Iris pigment epithelial cell (primary cell): ENCODE measurements at regions not wholly inside any gene's neighbourhood (a gene's known extent, or its start where the extent isn't known, plus 50 kb on each side); places are given as distances from the start of the nearest gene placed in this dataset.

ENCODE experiments used
- DNase-seq: peaks from one replicate; pipeline ENCODE4 v3.0.0-alpha.2; 2011; ENCODE audit warnings: low read depth

DNA sequence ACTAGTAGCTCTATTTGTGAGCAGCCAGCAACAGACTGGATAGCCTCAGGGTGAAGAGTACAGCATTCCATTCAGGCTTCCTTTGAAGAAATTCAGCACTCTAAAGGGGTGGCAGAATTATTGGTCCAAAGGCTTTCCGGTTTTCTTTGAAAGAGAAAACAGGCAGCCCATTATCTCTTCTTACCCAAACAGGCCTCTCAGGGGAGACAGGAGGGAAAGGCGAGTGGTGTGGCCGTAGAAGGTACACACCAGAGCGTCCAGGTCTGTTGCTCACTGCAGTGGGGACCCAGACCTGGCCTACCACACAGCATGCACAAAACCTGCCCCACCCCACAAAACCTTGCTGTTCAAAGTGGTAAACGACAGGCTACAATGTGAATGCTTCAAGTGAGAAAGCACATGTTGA is 83.3 kb downstream of the ZNF608 start:
- DNase-seq, result peak; percentile 27

DNA sequence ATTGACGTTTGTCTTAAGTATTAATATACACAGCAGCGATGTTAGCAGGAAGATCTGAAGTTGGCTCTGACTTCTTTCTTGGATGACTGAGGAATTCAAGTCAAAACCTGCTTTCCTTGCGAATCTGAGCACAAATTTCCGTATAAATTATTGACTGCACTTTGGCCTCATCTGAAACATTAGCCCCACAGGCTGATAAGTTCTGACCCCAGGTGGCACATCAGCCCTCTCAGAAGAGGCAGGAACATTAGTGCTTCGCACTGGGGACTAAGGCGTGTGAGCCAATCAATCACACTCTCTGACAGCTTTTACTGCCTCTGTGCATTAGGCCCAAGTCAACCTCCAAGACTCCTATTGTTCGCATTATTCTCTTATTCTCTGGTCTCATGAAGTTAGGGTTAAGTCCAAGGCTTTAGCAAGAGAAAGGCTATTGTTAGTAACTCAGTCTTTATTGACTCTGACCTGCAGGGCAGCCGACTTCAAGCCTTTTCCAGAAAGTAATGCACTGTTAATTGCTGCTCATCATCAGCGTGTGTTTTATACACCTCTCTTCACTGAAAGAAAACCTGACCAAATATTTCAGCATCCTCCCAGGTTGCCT is 84.2 kb downstream of the ZNF608 start:
- no peak for DNase-seq

DNA sequence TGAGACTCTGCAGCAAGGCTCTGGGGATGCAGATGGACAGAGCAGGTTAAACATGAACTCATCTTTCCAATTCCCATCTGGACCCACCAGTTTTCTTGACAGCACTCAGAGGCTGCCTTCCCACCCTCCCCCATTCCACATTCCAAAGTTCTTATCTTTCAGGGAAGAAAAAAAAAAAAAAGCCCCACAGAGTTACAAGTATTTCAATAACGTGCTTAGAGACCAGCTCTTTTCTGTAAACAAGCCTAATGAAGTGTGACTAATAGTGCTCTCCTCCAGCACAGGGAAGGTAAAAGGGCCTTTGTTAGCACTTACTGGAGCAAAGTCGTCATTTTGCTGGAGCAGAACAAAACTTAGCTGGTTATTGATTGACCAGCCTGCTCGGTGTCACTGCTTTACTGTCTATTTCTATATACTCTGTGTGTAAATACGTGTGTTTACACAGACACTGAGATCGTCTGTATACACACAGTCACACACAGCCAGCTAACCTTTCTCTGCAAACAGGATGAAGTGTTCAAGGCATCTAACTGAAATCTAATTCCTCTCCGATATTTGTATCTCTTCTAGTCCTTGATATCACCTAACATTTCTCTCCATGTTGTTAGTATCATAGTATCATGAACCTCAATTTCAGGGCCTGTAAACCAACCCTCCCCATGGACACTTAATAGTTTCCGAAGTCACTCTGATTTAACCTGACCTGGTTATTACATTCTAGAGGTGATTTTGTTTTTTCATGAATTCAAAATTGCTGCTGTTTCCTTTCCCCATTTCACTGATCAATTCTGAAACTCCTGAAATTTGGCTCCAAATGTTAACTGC is 84.9 kb downstream of the ZNF608 start:
- peak; percentile 89 for DNase-seq

DNA sequence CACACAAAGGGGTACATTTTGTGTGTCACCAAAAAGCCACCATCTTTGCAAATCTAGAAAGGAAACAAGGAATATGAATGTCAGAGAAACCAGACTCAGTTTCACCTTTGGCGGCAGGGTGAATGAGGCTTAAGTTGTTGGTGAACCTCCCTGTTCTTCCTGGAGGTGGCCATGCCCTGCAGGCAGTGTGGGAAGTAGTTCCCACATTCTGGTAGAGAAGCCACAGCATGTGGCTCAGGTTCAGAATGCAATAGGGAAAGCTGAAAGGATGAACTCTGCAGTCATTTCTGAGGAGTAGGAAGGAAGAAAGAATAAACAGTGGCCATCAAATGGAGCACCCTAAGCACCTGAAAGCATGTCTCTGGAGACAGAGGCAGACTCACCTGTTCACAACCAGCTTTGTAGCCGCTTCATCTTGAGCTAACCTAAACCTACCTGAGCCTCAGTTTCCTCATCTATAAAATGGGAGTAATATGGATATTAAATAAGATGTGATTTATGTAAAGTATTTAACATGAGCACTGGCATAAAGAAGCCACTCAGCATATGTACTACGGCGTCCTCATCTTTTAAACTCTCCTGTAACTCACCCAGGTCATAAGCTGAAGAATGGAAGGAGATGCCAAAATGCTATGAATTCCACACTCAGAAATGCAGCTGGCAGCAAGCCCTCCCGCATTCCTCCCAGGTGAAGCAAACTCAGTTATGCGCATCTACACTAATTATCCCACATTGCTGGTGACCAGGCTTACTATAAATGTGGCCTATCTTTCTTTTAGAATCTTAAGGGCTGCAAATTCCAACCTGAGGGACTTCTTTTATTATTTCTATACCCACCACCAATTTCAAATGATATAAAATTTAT is 86.0 kb downstream of the ZNF608 start:
- peak; percentile 86 for DNase-seq

DNA sequence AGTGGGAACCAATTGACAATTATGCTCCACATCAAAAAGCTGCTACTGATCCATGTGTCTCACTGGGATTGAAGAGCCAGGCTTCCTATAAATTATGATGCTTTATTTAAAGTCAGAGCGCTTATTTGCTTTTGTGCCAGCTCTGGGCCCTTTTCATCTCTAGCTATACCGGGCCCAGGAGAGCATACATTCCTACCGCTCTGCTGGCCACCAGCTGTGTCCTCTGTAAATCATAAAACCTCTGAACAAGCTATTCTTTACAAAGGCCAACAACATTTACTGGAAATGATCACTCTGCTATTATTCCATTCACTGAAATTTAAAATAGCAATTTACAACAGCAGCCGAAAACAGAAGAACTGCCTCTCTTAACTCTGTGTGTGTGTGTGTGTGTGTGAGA is 86.6 kb downstream of the ZNF608 start:
- no peak for DNase-seq

DNA sequence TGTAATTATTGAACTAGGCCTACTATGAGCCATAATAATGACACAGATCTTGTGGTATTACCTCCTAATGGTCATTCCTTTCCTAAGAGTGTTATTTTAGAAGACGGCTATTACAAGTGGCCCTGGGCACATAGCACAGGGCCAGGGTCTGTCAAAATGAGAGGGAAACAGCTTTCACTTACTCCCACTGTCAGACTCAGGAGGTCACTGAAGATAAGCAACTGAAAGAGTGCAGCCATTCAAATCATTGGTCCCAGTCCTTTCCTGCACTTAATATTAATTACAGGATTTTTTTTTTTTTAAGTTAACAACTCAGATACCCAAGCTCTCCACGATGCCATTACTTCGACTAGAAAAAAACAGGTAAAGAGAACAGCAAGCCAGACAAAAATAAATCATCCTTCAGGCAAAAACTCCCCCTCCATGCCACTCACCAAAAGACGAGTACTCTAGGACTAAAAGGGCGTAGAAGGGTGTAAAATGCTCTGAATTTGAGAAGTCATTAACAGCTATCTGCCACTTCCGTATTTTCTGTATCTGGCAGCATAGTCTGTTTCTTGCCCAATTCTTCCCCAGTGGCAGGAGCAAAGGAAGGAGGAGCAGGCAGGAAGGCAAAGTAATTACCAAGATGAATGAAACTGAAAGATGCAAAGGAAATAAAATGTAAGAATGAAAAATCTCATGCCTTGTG is 87.4 kb downstream of the ZNF608 start:
- DNase-seq, result no peak

DNA sequence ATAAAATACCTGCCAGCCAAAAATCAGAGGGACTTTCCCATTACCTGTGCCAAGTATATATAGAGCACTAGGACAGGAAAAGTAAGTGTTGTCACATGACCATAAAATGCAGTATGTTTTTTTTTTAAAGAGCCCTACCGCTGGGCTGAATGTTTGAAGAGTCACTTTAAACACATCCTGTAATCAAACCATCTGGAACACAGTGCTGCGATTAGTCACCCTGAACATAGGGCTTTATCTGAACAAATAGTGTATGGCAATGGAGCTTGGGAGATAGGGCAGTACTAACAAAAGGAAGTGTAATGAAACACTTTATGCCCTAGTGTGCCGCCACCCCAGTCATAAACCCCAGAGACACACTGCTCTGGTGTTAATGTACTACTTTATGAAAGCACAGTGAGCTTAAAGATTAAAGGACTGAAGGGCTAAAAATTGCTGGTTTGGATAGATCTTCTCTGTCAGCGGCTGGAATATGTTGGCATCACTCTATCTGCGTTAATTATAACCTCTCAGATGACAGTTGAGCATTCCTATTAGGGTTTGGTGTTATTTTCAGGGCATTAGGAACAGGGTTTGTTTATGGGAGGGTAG is 90.4 kb downstream of the ZNF608 start:
- DNase-seq, result peak; percentile 92

DNA sequence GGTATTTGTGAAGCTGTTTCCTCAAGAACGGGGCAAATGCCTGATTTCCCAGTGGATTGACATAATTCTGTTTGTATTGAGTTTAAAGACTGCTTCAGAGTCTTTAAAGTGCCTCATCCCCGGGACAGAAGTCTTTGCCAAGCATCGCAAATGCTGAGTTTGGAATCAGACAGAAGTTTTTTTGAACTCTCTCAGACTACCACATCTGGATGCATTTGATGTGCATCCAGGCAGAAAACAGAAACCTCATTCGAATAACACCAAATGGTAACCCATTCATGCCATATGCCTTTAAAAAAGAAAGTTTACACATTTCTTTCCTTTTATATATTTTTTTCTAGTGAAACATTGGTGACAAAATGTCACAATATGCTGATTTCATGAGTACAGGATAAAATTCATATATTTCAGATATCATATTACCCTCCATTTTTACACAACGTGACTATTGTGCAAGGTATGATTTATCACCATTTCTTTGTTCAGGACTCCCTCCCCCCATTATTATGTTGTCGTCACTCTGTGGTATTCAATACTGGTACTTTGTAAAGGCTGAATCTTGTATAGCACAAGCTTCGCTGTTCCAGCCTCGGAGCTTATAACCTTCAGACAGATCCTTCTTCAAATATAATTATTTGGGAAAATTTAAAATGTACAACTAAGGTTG is 91.1 kb downstream of the ZNF608 start:
- peak; percentile 77 for DNase-seq

DNA sequence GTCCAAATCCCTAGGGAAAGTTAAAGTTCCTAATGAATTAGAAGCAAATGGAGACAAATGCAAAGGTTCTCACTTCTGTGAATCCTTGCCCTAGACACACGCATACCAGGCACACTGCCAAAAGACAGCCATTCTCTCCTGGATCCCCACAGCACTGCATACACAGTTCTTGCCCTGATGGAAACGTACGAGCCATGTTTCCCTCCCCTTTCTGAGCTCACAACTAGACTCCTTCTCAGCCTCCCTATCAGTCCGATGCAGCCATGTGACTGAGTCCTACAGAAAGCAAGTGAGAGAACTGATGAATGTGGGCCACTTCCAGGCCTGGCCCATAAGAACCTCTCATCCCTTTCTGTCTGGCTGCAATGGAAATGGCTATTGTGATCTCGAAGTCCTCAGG is 92.0 kb downstream of the ZNF608 start:
- peak; percentile 35 for DNase-seq

DNA sequence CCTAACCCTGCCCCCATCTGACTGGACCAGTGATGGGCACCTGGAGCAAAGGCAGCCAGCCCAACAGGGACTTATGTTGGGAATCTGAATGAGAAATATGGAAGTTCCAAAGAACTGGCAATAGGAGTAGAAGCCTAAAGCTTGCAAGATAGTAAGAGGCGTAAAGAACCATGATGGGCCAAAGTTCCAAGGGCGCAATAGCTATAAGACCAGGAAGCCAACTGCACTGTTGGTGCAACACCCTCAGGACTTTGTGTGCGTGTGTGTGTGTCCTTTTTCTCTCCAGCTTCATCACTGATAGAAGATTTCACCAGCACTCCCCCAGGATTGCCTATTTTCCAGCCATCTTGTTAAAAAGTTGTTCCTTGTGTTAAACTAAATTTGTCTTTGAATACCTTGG is 92.8 kb downstream of the ZNF608 start:
- no peak for DNase-seq

DNA sequence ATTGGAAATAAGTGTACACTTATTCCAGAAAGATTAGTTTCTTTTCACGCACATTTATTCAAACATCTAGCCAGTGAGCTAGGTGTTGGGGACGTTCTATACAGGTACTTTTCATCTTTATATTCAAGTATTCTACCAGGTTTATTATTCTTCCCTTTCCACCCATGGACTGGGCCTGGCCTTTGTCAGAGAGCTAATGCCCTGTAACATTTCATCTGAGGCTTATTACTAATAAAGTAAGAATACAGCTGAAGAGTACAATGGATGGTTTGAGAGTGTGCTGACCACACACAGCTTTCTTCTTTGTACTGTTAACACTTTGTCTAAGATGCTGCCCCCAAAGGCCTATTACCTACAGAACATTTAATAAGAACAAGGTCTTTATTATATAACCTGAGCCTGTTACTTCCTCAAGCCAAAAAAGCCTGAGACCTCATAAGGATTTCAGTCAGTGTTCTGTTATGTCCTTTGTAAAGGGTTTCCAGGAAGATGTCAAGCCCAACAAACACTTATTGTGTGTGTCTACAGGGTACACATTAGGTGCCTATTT is 93.5 kb downstream of the ZNF608 start:
- DNase-seq, result no peak

DNA sequence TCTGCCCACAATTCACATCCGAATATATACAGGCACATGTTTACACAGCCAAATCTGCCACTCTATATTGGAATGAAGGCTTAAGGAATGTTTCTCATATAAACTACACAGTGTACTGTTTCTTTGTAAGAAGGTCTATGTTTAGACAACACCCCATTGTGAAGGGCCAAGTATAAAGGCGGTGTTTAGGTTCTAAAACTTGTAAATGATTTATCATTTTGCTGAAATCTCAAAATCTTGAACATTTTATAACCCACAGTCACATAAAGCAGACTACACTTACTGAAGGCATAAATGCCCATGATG is 94.0 kb downstream of the ZNF608 start:
- DNase-seq, result no peak

DNA sequence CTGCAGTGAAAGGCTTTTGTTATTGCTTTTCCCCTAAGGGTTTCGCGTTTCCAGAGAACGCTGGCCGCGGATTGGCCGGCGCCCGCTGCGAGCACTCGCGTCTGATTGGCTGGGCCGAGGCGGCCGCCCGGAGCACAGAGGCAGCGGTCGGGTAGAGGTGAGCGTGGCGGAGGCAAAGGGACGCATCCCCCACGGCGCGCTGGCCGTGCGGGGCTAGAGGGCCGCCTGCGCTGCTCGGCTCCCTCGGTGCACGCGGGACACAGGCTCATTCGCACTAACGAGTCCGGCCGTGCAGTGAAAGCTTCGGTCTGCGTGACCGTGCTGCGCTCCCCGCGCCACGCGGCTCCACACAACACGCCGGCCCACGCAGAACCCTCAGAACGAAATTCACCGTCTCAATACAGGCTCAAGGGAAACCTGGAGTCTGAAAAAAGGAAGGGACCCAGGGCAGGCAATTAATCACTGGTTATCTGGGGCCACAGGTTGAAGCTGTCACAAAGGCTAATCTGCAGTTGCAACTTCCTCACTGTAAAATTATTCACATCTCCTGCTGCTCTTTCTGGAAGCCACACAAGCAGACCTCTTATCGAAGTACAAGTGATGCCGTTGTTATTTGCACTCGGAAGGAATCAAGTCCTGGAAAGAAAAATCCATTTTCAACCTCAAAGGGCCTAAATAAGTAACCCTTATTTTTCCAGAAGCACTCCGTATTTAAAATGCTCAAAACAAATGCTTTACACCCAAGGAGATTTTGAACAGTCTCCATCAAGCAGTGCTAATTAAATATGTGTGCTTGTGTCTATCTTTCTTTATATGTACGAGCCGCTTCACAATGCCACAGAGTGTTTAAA is 94.6 kb downstream of the ZNF608 start:
- peak; percentile 85 for DNase-seq

DNA sequence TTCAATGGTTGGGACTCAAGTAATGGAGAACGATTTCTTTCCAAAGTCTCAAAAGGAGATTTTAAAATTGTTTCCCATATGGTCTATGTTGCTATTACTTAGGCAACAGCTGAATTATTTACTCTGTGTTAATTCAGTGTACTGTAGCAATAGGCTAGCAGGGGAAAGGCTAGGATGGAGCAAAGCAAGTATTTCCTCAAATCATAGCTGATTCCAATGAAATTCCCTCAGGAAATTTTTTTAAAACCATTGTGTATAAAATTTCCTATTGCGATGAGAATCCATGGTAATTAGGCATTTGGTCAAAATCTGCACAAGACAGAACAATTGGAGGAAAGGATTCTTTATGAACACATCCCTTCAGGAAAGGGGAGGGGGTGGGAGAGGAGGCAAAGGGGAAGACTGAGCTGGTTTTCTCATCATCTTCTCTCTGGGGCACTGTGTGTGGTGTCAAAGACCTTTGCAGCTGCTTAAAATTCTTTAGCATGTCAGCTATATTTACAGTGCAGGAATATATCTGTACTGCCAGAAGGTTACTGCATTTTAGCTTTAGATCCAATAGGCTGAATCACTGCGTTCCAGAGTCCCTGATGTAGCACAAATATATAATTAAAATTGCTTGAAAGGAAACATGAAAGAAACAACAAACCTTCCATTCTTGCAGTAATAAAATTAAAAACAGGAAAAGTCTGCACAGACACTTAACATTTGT is 95.3 kb downstream of the ZNF608 start:
- DNase-seq, result no peak

DNA sequence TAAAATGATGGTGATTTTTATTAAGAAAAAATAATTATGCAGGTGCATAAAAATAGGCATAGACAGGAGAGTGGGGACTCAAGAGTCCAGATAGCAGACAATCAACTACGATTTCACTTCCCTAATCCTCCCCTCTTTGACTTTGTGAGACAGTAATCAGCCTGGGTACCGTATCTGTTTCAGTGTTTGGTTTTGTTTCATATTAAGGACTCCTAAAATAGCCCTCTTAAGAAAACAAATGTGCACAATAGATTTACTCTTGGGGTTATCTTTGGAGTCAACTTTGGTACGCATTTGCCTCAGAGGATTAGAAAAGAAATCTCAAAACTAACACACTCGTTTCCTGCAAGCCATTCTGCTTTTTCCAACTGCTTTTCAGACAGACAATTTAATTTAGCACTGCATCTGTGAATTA is 96.3 kb downstream of the ZNF608 start:
- DNase-seq, result no peak

DNA sequence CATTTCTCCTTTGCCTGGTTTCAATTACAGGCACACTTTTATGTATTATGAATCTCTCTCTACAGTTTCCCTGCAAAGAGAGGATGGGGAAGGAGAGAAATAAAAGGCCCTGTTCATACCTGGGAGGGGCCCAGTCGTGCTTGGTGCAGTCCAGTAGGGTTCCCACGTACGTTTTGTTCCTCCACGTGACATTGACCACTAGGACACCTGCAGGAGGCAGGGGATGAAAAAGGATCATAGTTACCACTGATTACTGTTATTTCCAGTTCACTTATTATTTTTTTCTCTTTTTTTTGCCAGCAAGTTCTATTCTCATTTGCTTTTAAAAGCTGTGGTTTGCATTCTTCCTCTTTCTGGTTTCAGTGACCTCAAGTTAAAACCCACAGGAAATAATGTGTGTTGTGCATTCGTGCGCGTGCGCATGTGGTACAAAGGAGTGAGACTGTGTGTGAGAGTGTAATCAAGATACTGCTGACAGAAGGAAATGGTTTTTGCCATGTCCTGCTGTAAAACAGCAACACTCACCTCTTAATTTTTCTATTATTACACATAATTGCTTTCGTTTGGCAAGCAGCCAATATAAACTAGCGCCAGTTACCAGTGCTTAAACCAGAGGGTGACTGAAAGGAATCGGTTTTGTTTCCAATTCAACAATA is 96.8 kb downstream of the ZNF608 start:
- DNase-seq, result peak; percentile 96

DNA sequence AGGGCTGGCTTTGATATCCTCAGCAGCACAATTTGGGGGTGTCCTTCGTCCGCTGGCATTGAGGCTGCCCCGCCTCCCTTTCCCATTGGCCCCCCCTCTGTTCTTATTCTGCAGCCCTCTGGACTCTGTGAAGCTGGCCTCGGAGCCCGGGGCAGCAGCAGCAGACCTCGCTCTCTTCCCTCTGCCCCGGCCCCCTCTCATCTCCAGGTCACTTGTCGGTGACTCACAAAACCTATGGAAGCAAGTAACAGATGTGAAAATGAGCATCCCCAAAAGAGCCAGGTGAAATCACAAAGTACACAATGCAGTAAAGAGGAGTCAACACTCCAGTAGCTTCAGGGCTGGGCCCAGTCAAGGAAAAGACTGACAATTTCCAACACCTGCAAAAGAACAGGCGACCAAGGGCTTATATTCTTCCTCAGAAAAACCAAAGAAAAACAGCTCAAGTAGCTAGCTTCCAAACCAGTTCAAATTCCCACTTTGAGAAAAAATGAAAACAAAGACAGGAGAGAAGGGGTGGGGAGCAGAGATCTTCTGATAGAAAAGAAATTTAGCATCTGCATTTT is 97.5 kb downstream of the ZNF608 start:
- DNase-seq, result no peak

DNA sequence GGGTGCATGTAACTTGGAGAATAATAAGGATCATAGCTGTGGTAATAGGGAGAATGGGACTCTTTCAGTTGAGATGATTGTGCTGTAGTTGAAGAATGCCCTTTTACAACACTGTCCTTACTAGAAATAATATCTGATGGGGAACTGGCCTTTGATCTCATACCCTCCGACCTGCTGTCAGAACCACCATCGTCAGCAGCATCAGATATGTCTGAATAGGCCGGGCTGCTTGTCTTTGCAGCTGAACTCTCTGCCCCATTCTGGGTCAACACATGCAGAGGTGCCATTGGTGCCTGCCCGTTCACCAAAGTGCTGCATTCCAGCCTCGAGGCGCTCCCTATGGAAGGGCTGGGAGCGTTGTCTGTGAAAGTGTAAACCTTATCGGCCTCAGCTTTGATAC is 99.1 kb downstream of the ZNF608 start:
- DNase-seq, result no peak

DNA sequence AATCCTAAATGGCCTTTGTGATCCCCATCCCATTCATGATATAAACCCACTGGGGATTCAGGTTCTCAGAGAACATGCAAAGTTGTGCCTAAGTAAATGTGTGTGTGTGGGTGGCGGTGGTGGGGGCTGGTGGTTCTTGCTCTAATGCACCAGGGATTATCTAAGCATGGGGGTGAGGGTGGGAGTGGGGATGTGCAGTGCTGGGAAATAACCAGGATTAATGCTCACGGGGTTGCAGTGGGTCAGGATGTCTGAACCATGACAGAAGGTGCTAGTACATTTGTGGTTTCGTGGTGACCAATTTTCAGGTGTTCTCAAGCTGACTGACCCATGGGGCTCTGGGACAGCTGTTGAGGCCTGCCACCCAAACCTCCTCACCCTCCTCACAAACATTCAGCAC is 101.0 kb downstream of the ZNF608 start:
- DNase-seq, result no peak
